Ovary (tissue), 3 donors: ENCODE measurements at regions not wholly inside any gene's neighbourhood (a gene's known extent, or its start where the extent isn't known, plus 50 kb on each side); places are given as distances from the start of the nearest gene placed in this dataset.

ENCODE experiments used
- EP300 ChIP-seq: sonication (generic); formaldehyde crosslinking; IDR thresholded peaks from one replicate; pipeline ENCODE4 v1.6.1; 2017; ENCODE audit warnings: antibody characterized with exemption
- POLR2A ChIP-seq: fragments of 450-650 bp; IDR thresholded peaks from one replicate; pipeline ENCODE4 v1.6.1; 2017; ENCODE audit warnings: antibody characterized with exemption, mild to moderate bottlenecking, moderate library complexity
- TF ChIP-seq, protein P1 (sequence below), 3 donors: fragments of 450-650 bp in 2 of 3; fragments of 200-600 bp in 1 of 3; IDR thresholded peaks; one replicate each; pipeline versions ENCODE4 v1.5.1 to v1.8.0; 2016 to 2022; ENCODE audit warnings: antibody characterized with exemption in 3 of 3, mild to moderate bottlenecking in 1 of 3
- donor health status: DM: no; HTN: no; CAD: no.

GRCh38 chr11:116335078-116335477 lies 437.7 kb downstream of the BUD13 start:
- TF ChIP-seq, protein P1, sequence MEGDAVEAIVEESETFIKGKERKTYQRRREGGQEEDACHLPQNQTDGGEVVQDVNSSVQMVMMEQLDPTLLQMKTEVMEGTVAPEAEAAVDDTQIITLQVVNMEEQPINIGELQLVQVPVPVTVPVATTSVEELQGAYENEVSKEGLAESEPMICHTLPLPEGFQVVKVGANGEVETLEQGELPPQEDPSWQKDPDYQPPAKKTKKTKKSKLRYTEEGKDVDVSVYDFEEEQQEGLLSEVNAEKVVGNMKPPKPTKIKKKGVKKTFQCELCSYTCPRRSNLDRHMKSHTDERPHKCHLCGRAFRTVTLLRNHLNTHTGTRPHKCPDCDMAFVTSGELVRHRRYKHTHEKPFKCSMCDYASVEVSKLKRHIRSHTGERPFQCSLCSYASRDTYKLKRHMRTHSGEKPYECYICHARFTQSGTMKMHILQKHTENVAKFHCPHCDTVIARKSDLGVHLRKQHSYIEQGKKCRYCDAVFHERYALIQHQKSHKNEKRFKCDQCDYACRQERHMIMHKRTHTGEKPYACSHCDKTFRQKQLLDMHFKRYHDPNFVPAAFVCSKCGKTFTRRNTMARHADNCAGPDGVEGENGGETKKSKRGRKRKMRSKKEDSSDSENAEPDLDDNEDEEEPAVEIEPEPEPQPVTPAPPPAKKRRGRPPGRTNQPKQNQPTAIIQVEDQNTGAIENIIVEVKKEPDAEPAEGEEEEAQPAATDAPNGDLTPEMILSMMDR (IDR thresholded peaks at IDR 0.05): no peak
- no peak for TF ChIP-seq EP300
- no peak for TF ChIP-seq POLR2A
